Cardiac fibroblast (primary cell): ENCODE measurements at regions not wholly inside any gene's neighbourhood (a gene's known extent, or its start where the extent isn't known, plus 50 kb on each side); places are given as distances from the start of the nearest gene placed in this dataset.

Source experiments
- DNase-seq, 2 donors: peaks; one replicate each; pipeline versions ENCODE4 v3.0.0 to v3.0.0-alpha.2; 2010; ENCODE audit warnings: low read depth in 2 of 2
- H3K4me3 ChIP-seq, 2 donors: replicated peaks in 1 of 2; 1 replicate in 1 of 2; 2 replicates in 1 of 2; pipeline ENCODE4 v1.5.1; 2011; ENCODE audit warnings: low read depth in 2 of 2, low read length in 2 of 2, mild to moderate bottlenecking in 2 of 2, moderate library complexity in 1 of 2
- TF ChIP-seq, protein P1 (sequence below): IDR thresholded peaks from one replicate; pipeline ENCODE4 v1.5.1; 2011; ENCODE audit warnings: low read depth, mild to moderate bottlenecking, low read length, inconsistent platforms

DNA sequence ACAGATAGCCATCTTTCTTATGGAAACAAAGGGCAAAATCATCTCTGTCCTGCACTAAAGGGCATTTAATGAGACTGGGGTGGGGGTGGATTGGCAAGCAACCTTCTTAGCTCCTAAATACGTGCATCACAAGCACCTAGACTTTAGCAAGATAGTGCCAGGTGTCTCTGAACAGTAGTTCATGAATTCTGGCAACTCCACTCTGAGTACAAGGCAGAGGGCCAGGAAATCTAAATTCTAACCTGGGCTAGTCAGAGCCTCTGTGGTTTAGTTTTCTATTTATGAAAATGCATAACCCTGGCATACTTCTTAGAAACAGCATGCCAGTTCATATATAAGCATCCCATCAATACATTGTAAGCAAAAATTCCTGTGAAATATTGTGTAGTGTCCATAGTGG is 788.5 kb downstream of the MCTP2 start:
- peak in 1 of 2 donors; percentile 23 for DNase-seq
- no peak overlapping the region for H3K4me3 ChIP-seq
- TF ChIP-seq, protein P1, sequence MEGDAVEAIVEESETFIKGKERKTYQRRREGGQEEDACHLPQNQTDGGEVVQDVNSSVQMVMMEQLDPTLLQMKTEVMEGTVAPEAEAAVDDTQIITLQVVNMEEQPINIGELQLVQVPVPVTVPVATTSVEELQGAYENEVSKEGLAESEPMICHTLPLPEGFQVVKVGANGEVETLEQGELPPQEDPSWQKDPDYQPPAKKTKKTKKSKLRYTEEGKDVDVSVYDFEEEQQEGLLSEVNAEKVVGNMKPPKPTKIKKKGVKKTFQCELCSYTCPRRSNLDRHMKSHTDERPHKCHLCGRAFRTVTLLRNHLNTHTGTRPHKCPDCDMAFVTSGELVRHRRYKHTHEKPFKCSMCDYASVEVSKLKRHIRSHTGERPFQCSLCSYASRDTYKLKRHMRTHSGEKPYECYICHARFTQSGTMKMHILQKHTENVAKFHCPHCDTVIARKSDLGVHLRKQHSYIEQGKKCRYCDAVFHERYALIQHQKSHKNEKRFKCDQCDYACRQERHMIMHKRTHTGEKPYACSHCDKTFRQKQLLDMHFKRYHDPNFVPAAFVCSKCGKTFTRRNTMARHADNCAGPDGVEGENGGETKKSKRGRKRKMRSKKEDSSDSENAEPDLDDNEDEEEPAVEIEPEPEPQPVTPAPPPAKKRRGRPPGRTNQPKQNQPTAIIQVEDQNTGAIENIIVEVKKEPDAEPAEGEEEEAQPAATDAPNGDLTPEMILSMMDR, result no peak

DNA sequence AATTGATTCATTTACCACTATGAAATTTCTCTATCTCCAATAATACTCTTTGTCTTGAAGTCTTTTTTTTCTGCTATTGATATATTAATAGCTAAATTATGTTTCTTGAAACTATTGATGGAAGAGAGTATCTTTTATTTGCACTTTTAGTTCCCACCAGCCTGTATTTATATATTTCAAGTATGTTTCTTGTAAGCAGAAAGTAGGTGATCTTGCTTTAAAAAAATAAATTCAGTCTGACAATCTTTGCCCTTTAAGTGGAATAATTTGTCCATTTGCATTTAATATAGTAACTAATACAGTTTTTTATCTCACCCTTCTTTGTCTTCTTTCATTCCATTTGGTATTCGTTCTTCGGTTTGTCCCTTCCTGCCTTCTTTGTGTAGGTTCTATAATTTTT is 790.5 kb downstream of the MCTP2 start:
- TF ChIP-seq, protein P1, result no peak
- DNase-seq, result no peak
- H3K4me3 ChIP-seq, result no peak overlapping the region

GRCh38 chr15:95024351-95024750 is 793.0 kb downstream of the MCTP2 start:
- TF ChIP-seq, protein P1, result peak; percentile 59

GRCh38 chr15:95025924-95026728 is 794.8 kb downstream of the MCTP2 start:
- TF ChIP-seq, protein P1, result peak; percentile 82
- no peak overlapping the region for H3K4me3 ChIP-seq
- peak; percentile 74 to 82 for DNase-seq

More at GRCh38 chr15:95024351-95024750, 793.0 kb downstream of the MCTP2 start:
- no peak overlapping the region for H3K4me3 ChIP-seq
- peak; percentile 59 to 65 for DNase-seq

DNA sequence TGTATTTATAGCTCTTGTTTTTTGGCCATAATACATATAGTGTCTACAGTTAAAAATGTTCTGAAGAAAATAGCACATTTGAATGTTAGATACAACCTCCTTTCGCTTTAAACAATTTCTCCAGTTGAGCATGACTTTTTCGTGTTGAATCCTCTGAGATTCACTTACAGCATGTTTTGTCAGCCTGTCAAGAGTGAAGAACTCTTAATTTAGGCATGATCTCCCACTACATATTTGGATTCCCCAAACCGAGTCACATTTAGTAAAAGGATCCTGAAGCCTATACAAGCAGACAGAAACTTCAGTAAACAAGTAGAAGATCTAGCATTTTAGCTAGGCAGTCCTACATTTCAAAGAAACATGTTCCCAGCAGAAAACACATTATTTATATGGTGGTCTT is 796.6 kb downstream of the MCTP2 start:
- TF ChIP-seq, protein P1, result no peak
- no peak for DNase-seq

DNA sequence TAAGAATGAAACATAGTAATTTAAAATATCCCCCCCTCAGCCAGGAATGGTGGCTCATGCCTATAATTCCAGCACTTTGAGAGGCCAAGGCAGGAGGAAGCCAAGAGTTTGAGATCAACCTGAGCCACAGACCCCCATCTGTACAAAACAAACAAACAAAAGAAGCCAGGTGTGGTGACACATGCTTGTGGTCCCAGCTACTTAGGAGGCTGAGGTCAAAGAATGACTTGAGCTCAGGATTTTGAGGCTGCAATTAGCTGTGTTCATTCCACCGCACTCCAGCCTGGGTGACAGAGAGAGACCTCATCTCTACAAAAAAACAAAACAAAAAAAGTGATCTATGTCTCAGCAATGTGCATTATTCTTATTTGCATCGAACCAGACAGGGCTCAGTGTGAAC is 800.8 kb downstream of the MCTP2 start:
- DNase-seq, result no peak

More for the DNA sequence above, 796.6 kb downstream of the MCTP2 start:
- H3K4me3 ChIP-seq, result no peak overlapping the region

More for the DNA sequence above, 800.8 kb downstream of the MCTP2 start:
- H3K4me3 ChIP-seq, result no peak overlapping the region
- TF ChIP-seq, protein P1, result no peak
